DOHH2 (cell line): ENCODE measurements at regions not wholly inside any gene's neighbourhood (a gene's known extent, or its start where the extent isn't known, plus 50 kb on each side); places are given as distances from the start of the nearest gene placed in this dataset.
"Not testable (repeated sequence)": the region's sequence is repeated elsewhere in the genome, so short reads cannot be mapped to it uniquely, and the experiment has no call there.

Experiments
- EZH2phosphoT487 ChIP-seq: fragments of 200-600 bp; sonication (generic); IDR thresholded peaks from 2 replicates; pipeline ENCODE4 v1.6.1; 2017; ENCODE audit warnings: borderline replicate concordance, mild to moderate bottlenecking, antibody characterized with exemption, low read length, moderate library complexity, mixed read lengths
- TF ChIP-seq, protein P1 (sequence below): fragments of 200-600 bp; sonication (generic); IDR thresholded peaks from one replicate; pipeline ENCODE4 v1.5.1; 2014; ENCODE audit warnings: antibody characterized with exemption, mild to moderate bottlenecking, low read depth, low read length; ENCODE audit not compliant: poor library complexity, severe bottlenecking

DNA sequence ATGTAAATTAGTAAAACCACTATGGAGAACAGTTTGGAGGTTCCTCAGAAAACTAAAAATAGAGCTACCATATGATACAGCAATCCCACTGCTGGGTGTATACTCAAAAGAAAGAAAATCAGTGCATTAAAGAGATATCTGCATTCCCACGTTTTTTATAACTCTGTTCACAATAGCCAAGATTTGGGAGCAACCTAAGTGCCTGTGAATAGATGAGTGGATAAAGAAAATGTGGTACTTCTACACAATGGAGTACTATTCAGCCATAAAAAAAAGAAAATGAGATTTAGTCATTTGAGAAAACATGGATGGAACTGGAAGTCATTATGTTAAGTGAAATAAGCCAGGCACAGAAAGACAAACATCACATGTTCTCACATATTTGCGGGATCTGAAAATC, 246.0 kb upstream of the SOX9 start:
- TF ChIP-seq, protein P1, sequence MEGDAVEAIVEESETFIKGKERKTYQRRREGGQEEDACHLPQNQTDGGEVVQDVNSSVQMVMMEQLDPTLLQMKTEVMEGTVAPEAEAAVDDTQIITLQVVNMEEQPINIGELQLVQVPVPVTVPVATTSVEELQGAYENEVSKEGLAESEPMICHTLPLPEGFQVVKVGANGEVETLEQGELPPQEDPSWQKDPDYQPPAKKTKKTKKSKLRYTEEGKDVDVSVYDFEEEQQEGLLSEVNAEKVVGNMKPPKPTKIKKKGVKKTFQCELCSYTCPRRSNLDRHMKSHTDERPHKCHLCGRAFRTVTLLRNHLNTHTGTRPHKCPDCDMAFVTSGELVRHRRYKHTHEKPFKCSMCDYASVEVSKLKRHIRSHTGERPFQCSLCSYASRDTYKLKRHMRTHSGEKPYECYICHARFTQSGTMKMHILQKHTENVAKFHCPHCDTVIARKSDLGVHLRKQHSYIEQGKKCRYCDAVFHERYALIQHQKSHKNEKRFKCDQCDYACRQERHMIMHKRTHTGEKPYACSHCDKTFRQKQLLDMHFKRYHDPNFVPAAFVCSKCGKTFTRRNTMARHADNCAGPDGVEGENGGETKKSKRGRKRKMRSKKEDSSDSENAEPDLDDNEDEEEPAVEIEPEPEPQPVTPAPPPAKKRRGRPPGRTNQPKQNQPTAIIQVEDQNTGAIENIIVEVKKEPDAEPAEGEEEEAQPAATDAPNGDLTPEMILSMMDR: not testable (repeated sequence)
- TF ChIP-seq EZH2phosphoT487: not testable (repeated sequence)
